Uterus (tissue), 2 donors: ENCODE measurements at regions not wholly inside any gene's neighbourhood (a gene's known extent, or its start where the extent isn't known, plus 50 kb on each side); places are given as distances from the start of the nearest gene placed in this dataset.
"Not testable (repeated sequence)": the region's sequence is repeated elsewhere in the genome, so short reads cannot be mapped to it uniquely, and the experiment has no call there.

Experiments
- CTCF ChIP-seq, 4 experiments: fragments of 200-600 bp in 2 of 4; fragments of 450-650 bp in 2 of 4; sonication (generic) in 2 of 4; IDR thresholded peaks; one replicate each; pipeline ENCODE4 v1.5.1; 2016 to 2019; ENCODE audit warnings: antibody characterized with exemption in 4 of 4, mild to moderate bottlenecking in 2 of 4, moderate library complexity in 1 of 4
- POLR2A ChIP-seq, 2 donors: fragments of 450-650 bp; IDR thresholded peaks; one replicate each; pipeline ENCODE4 v1.6.1; 2016; ENCODE audit warnings: antibody characterized with exemption in 2 of 2, mild to moderate bottlenecking in 1 of 2, moderate library complexity in 1 of 2

GRCh38 chr4:24177443-24177842 is 287.6 kb upstream of the PPARGC1A start:
- TF ChIP-seq CTCF, POLR2A (IDR thresholded peaks at IDR 0.05): not testable (repeated sequence)
